T-helper 17 cell (primary cell): ENCODE measurements at regions not wholly inside any gene's neighbourhood (a gene's known extent, or its start where the extent isn't known, plus 50 kb on each side); places are given as distances from the start of the nearest gene placed in this dataset.

Source experiments
- ATAC-seq: fragments of 150-1000 bp; cut with Tn5 transposase; 2 replicates; pipeline ENCODE4 v1.10.0; 2021; ENCODE audit warnings: mild to moderate bottlenecking, moderate library complexity
- DNase-seq, 3 donors: peaks; one replicate each; pipeline versions ENCODE4 v3.0.0 to v3.0.0-alpha.2; 2020 to 2021
- H3K9me3 ChIP-seq: one replicate; pipeline ENCODE4 v1.7.0; 2013; ENCODE audit warnings: low read length, mild to moderate bottlenecking; ENCODE audit not compliant: control insufficient read depth, poor library complexity, severe bottlenecking
- H3K27ac Mint-ChIP-seq: one replicate; pipeline ENCODE4 v1.8.0; 2022; ENCODE audit warnings: mild to moderate bottlenecking, moderate library complexity, mixed read lengths
- H3K27me3 Mint-ChIP-seq: one replicate; pipeline ENCODE4 v1.8.0; 2022; ENCODE audit warnings: mixed read lengths
- H3K36me3 Mint-ChIP-seq: one replicate; pipeline ENCODE4 v1.8.0; 2022; ENCODE audit warnings: low read depth, mixed read lengths
- H3K4me1 Mint-ChIP-seq: one replicate; pipeline ENCODE4 v1.8.0; 2022; ENCODE audit warnings: mild to moderate bottlenecking, mixed read lengths
- H3K4me3 Mint-ChIP-seq: one replicate; pipeline ENCODE4 v1.8.0; 2022; ENCODE audit warnings: mild to moderate bottlenecking, moderate library complexity, mixed read lengths

DNA sequence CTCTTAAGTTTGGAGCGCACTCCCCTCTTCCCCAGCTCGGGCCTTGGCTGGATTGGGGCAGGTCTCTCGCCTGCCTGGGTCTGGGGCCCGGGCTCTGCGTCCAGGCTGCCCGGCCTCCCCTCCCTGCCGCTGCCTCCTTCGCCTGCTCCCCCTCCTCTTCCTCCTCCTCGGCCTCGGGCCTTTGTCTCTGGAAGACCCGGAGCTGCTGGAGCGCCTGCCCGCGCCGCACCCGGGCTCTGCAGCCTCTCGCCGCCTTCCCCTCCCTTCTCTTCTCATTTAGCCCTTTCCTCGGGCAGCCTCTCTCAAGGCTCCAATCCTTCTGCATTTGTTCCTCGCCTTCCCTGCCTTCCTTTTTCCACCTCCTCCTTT is 218.5 kb downstream of the C9orf50 start:
- Mint-ChIP-seq H3K4me1 (peaks cover 8% of the 10 kb centered on the region), H3K4me3 (peak overlapping the region; percentile 59), H3K36me3 (peaks cover 3% of the 10 kb centered on the region), H3K27me3 (peaks cover 7% of the 10 kb centered on the region), H3K27ac (peak overlapping the region; percentile 39)
- no peaks in the 10 kb centered on the region for H3K9me3 ChIP-seq
- ATAC-seq (no peak), DNase-seq (no peak)

DNA sequence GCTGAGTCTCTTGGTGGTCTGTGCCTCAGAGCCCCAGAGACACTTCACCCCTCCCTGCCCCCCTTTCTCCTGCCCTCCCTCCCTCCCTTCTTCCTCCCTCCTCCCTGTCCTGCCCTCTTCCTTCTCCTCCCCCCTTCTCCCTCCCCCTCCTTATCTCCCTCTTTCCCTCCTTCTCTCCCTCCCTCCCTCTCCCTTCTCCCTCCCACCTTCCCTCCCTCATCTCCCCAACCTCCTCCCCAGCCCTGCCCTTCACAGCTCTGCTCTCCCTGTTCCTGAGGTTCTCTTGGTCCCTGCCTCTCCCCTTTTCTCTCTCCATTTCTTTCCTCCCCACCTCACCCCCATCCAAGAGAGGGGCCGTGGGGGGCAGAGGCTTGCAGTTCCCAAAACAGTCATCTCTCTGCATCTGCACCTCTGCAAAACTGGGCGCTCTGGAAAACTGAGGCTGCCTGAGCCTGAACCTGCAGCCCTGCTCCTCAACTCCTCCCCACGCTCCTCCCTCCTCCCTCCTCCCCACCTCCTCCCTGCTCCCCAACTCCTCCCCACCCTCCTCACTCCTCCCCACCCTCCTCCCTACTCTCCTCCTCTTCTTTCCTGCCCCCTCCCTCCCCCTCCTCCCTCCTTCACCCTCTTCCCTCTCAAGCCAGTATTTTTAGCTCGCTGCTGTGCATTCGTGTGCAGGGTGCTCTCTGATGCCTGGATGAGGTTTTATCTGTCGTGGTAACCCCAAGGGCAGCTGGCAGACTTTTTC is 219.1 kb downstream of the C9orf50 start:
- no peaks in the 10 kb centered on the region for H3K9me3 ChIP-seq
- peaks cover 8% of the 10 kb centered on the region for H3K4me1 Mint-ChIP-seq
- H3K27me3 Mint-ChIP-seq, result peaks cover 7% of the 10 kb centered on the region
- peaks cover 3% of the 10 kb centered on the region for H3K36me3 Mint-ChIP-seq
- H3K27ac Mint-ChIP-seq, result peak overlapping the region; percentile 39
- H3K4me3 Mint-ChIP-seq, result no peak overlapping the region
- ATAC-seq (no peak), DNase-seq (no peak)

DNA sequence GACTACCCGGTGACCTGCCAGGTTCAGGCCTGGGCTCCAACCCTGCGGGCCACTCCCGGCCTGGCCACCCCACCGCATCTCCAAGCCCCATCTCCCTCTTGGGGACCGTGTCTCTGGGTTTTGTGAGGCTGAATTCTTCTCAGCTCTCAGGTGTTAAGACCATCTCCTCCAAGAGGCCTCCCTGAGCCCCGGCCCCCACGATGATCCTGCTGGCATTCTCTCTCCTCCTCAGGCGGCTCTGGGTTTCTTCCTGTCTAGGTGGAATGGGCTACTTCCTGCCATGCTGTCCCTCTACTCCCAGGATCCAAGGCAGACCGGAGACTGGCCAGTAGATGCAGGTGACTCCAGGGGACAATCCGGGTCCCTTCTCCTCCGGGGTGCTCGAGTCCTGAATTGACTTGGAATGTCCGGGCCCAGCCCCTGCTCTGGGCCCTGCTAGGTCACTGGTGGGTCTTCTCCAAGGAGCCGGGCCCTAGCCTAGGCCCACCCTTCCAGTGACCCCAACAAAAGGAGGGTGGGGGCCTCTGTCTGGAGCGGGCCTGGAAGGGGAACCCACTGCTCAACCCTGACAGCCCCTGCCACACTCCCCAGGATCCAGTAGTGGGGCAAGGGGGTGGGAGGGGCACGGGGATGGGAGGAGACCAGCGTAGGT is 219.8 kb downstream of the C9orf50 start:
- Mint-ChIP-seq H3K27ac (no peak overlapping the region), H3K4me1 (peaks cover 4% of the 10 kb centered on the region), H3K36me3 (no peaks in the 10 kb centered on the region), H3K4me3 (no peak overlapping the region), H3K27me3 (peaks cover under 1% of the 10 kb centered on the region)
- ATAC-seq (no peak), DNase-seq (no peak)
- H3K9me3 ChIP-seq, result no peaks in the 10 kb centered on the region

DNA sequence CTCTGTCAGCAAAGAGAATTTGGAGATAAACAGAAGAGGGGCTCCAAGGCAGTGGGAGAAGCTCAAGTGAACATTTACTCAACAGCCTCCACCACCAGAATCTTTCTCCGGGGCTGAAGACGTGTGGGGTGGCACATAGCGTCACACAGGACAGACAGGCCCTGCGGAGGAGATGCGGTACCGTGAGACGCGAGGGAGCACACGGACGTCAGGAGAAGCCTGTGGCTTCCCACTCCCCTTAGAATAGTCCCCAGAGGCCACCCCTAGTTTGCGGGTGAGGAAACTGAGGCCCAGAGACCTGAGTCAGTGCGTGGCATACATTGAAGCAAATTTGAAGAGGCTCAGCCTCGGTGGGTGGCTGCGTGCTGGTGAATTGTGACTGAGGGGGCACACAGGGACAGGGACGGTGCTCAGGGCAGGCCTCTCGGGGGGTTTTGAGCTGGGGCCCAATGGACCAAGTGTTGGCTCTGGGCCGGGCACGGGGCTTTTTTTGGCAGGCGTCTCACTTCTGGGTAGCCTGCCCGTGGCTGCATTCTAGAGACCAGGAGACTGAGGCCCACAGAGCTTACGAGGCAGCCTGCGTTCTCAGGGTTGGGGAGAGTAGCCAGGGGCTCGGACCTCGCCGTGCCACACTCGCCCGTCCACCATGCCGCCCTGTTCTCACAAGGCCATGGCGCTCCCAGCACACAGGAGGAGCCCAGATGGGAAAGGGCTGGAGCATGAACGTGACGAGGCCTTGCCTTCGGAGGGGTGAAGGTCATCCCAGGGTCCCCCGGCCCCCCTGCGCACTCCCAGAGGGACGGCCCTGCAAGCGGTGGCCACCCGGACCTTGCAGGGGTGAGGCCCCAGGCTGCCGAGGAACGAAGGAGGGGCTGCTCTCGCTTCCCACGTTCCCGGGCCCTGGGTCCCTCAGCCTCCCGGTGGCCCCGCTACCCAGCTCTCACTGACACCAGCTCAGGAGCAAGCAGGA is 220.6 kb downstream of the C9orf50 start:
- H3K9me3 ChIP-seq, result no peaks in the 10 kb centered on the region
- H3K27ac Mint-ChIP-seq, result no peak overlapping the region
- peaks cover 4% of the 10 kb centered on the region for H3K4me1 Mint-ChIP-seq
- no peak for DNase-seq
- H3K4me3 Mint-ChIP-seq, result no peak overlapping the region
- no peak for ATAC-seq
- H3K36me3 Mint-ChIP-seq, result no peaks in the 10 kb centered on the region
- no peaks in the 10 kb centered on the region for H3K27me3 Mint-ChIP-seq

GRCh38 chr9:129399634-129399990 is 221.3 kb downstream of the C9orf50 start:
- no peaks in the 10 kb centered on the region for H3K27me3 Mint-ChIP-seq

GRCh38 chr9:129398961-129399633 is 221.0 kb upstream of the IER5L start:
- H3K27ac Mint-ChIP-seq, result no peak overlapping the region
- no peak for ATAC-seq
- H3K27me3 Mint-ChIP-seq, result no peaks in the 10 kb centered on the region
- no peaks in the 10 kb centered on the region for H3K9me3 ChIP-seq
- H3K36me3 Mint-ChIP-seq, result no peaks in the 10 kb centered on the region
- H3K4me3 Mint-ChIP-seq, result no peak overlapping the region
- DNase-seq, result no peak
- peaks cover 4% of the 10 kb centered on the region for H3K4me1 Mint-ChIP-seq

More at GRCh38 chr9:129399634-129399990, 221.3 kb downstream of the C9orf50 start:
- Mint-ChIP-seq H3K27ac (no peak overlapping the region), H3K4me1 (peaks cover 4% of the 10 kb centered on the region), H3K4me3 (no peak overlapping the region), H3K36me3 (no peaks in the 10 kb centered on the region)
- ATAC-seq (no peak), DNase-seq (no peak)
- H3K9me3 ChIP-seq, result no peaks in the 10 kb centered on the region

DNA sequence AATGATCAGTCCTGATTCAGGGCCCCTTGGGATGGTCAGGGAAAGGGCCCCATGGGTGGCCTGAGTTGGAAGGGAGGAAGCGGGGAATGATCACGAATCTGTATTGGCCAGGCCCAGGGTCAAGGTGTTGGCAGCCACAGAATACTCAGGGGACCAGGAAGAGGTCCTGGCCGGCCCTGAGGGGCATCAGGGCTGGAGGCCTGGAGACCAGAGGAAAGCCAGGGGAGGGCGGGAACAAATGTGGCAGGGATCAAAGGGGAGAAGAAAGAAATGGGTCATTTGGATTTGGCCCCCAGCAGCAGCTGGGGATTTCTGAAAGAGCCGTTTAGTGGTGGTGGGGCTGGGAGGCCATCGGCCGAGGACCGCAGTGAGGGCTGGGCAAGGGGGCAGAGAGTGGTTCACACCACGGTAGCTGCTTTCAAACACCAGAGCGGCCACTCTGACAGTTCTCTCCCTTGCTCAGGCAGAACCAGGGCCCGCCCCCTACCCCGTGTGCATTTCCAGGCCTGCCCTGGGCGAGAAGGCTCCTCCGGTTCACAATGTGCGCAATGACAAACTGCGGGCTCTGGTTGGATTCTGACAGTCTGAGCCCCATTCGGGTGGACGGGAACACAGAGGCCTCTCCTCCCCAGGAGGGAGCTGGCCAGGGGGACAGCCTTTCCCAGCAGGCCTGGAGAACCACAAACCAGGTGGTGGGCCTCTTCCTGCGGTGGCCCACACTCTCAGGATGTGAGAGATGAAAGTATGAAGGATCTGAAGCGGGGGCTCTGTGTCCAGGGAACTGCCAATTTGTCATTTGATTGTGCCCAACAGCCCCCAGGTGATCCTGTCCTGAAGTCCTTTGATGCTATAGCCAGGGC is 220.3 kb upstream of the IER5L start:
- Mint-ChIP-seq H3K4me3 (no peak overlapping the region), H3K27ac (no peak overlapping the region), H3K4me1 (peaks cover 4% of the 10 kb centered on the region), H3K36me3 (no peaks in the 10 kb centered on the region), H3K27me3 (no peaks in the 10 kb centered on the region)
- no peaks in the 10 kb centered on the region for H3K9me3 ChIP-seq
- ATAC-seq (no peak), DNase-seq (no peak)

DNA sequence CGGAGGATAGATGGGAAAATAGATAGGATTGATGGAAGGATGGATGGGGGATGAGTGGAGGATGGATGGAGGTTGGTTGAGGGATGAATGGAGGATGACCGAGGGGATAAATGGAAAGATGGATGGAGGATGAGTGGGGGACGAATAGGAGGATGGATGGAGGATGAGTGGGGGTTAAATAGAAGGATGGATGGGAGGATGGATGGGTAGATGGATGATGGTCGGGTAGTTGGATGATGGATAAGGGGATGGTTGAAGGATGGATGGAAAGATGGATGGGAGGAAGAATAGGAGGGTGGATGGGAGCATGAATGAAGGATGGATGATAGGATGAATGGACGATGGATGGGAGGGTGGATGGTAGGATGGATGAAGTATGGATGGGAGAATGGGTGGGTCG is 219.3 kb upstream of the IER5L start:
- H3K9me3 ChIP-seq, result no peaks in the 10 kb centered on the region
- Mint-ChIP-seq H3K36me3 (no peaks in the 10 kb centered on the region), H3K4me3 (no peak overlapping the region), H3K27ac (no peak overlapping the region), H3K27me3 (no peaks in the 10 kb centered on the region), H3K4me1 (peaks cover under 1% of the 10 kb centered on the region)
- ATAC-seq, result no peak
- DNase-seq, result no peak

GRCh38 chr9:129396365-129396708 is 218.3 kb upstream of the IER5L start:
- ATAC-seq (no peak), DNase-seq (no peak)
- H3K9me3 ChIP-seq, result no peaks in the 10 kb centered on the region
- H3K27ac Mint-ChIP-seq, result no peak overlapping the region
- H3K4me1 Mint-ChIP-seq, result no peaks in the 10 kb centered on the region
- H3K4me3 Mint-ChIP-seq, result no peak overlapping the region
- H3K27me3 Mint-ChIP-seq, result no peaks in the 10 kb centered on the region
- H3K36me3 Mint-ChIP-seq, result no peaks in the 10 kb centered on the region

- Mint-ChIP-seq H3K36me3 (no peaks in the 10 kb centered on the region), H3K27me3 (no peaks in the 10 kb centered on the region), H3K4me3 (no peak overlapping the region), H3K4me1 (no peaks in the 10 kb centered on the region), H3K27ac (no peak overlapping the region)
- ATAC-seq (no peak), DNase-seq (no peak)
- H3K9me3 ChIP-seq, result no peaks in the 10 kb centered on the region
Measured at GRCh38 chr9:129395633-129396364, 217.7 kb upstream of the IER5L start.

GRCh38 chr9:129394886-129395279 is 216.8 kb upstream of the IER5L start:
- no peak overlapping the region for H3K27ac Mint-ChIP-seq
- DNase-seq, result no peak
- H3K36me3 Mint-ChIP-seq, result no peaks in the 10 kb centered on the region
- no peaks in the 10 kb centered on the region for H3K27me3 Mint-ChIP-seq
- no peaks in the 10 kb centered on the region for H3K4me1 Mint-ChIP-seq
- no peaks in the 10 kb centered on the region for H3K9me3 ChIP-seq
- H3K4me3 Mint-ChIP-seq, result no peak overlapping the region
- no peak for ATAC-seq
